WTC11 (cell line): ENCODE measurements at regions not wholly inside any gene's neighbourhood (a gene's known extent, or its start where the extent isn't known, plus 50 kb on each side); places are given as distances from the start of the nearest gene placed in this dataset.

Experiments
- ATAC-seq: fragments of 200-7000 bp; cut with Tn5 transposase; 2 replicates; pipeline ENCODE4 v1.10.0; 2021; ENCODE audit warnings: mild to moderate bottlenecking, moderate library complexity
- CTCF ChIA-PET: fragments of 300-600 bp; sonication (Branson Sonifier 250); formaldehyde crosslinking; loops from one replicate; lab custom pipeline; 2021; ENCODE audit warnings: antibody characterized with exemption; lab: Charles Lee
- POLR2A ChIA-PET: fragments of 350-600 bp; sonication (Branson Sonifier 250); formaldehyde crosslinking; loops from one replicate; lab custom pipeline; 2021; ENCODE audit warnings: antibody characterized with exemption; lab: Charles Lee
- DNase-seq: peaks from one replicate; pipeline ENCODE4 v3.0.0; 2021; ENCODE audit warnings: low spot score
- H3K27ac Mint-ChIP-seq: 2 replicates; pipeline ENCODE4 v1.8.0; 2021; ENCODE audit warnings: mixed read lengths
- H3K27me3 Mint-ChIP-seq: 2 replicates; pipeline ENCODE4 v1.8.0; 2021; ENCODE audit warnings: low read depth, mild to moderate bottlenecking, moderate library complexity, mixed read lengths
- H3K36me3 Mint-ChIP-seq: 2 replicates; pipeline ENCODE4 v1.8.0; 2021; ENCODE audit warnings: mixed read lengths
- H3K4me1 Mint-ChIP-seq: 2 replicates; pipeline ENCODE4 v1.8.0; 2022; ENCODE audit warnings: mixed read lengths
- H3K4me3 Mint-ChIP-seq: 2 replicates; pipeline ENCODE4 v1.8.0; 2021; ENCODE audit warnings: mild to moderate bottlenecking, moderate library complexity, mixed read lengths
- H3K9me3 Mint-ChIP-seq: 2 replicates; pipeline ENCODE4 v1.8.0; 2021; ENCODE audit warnings: mixed read lengths
- CREB1 ChIP-seq: sonication (generic); formaldehyde crosslinking; IDR thresholded peaks from 2 replicates; pipeline ENCODE4 v1.8.0; 2023; ENCODE audit warnings: mild to moderate bottlenecking, missing genetic modification reagents
- ELF4 ChIP-seq: sonication (generic); formaldehyde crosslinking; IDR thresholded peaks from 2 replicates; pipeline ENCODE4 v1.8.1; 2022; ENCODE audit warnings: low read depth, mild to moderate bottlenecking, moderate library complexity, missing genetic modification reagents
- EMX1 ChIP-seq: fragments of 250-450 bp; sonication (Bioruptor Pico); IDR thresholded peaks from 2 replicates; pipeline ENCODE4 v1.8.0; 2021; ENCODE audit warnings: mild to moderate bottlenecking
- ESRRA ChIP-seq: sonication (generic); formaldehyde crosslinking; IDR thresholded peaks from 2 replicates; pipeline ENCODE4 v1.8.1; 2022; ENCODE audit warnings: mild to moderate bottlenecking, missing genetic modification reagents, borderline replicate concordance
- ETV6 ChIP-seq: sonication (generic); formaldehyde crosslinking; IDR thresholded peaks from 2 replicates; pipeline ENCODE4 v1.8.1; 2022; ENCODE audit warnings: mild to moderate bottlenecking, missing genetic modification reagents
- FOXJ3 ChIP-seq: sonication (generic); formaldehyde crosslinking; IDR thresholded peaks from 2 replicates; pipeline ENCODE4 v1.9.0; 2021; ENCODE audit warnings: missing genetic modification reagents, mild to moderate bottlenecking, borderline replicate concordance
- JAZF1 ChIP-seq: fragments of 250-450 bp; sonication (Bioruptor Pico); IDR thresholded peaks from 2 replicates; pipeline ENCODE4 v1.9.0; 2021; ENCODE audit warnings: moderate library complexity, mild to moderate bottlenecking, inconsistent platforms
- KAT7 ChIP-seq: sonication (generic); formaldehyde crosslinking; IDR thresholded peaks from 2 replicates; pipeline ENCODE4 v1.8.1; 2023; ENCODE audit warnings: missing genetic modification reagents, mild to moderate bottlenecking, borderline replicate concordance
- OVOL2 ChIP-seq: fragments of 250-450 bp; sonication (Bioruptor Pico); IDR thresholded peaks from 2 replicates; pipeline ENCODE4 v1.9.0; 2021; ENCODE audit warnings: mild to moderate bottlenecking, borderline replicate concordance
- PRRX2 ChIP-seq: fragments of 250-450 bp; sonication (Bioruptor Pico); IDR thresholded peaks from 2 replicates; pipeline ENCODE4 v1.8.0; 2021; ENCODE audit warnings: mild to moderate bottlenecking
- RORB ChIP-seq: fragments of 250-450 bp; sonication (Bioruptor Pico); IDR thresholded peaks from 2 replicates; pipeline ENCODE4 v1.9.0; 2021; ENCODE audit warnings: mild to moderate bottlenecking
- TEAD1 ChIP-seq: sonication (generic); formaldehyde crosslinking; IDR thresholded peaks from 2 replicates; pipeline ENCODE4 v1.8.0; 2022; ENCODE audit warnings: mild to moderate bottlenecking, missing genetic modification reagents
- TEAD4 ChIP-seq: sonication (generic); formaldehyde crosslinking; IDR thresholded peaks from 2 replicates; pipeline ENCODE4 v1.8.0; 2022; ENCODE audit warnings: mild to moderate bottlenecking, missing genetic modification reagents
- ZBTB21 ChIP-seq: sonication (generic); formaldehyde crosslinking; IDR thresholded peaks from 2 replicates; pipeline ENCODE4 v1.8.1; 2023; ENCODE audit warnings: mild to moderate bottlenecking, missing genetic modification reagents, borderline replicate concordance
- ZNF121 ChIP-seq: sonication (generic); formaldehyde crosslinking; IDR thresholded peaks from 2 replicates; pipeline ENCODE4 v1.8.0; 2023; ENCODE audit warnings: missing genetic modification reagents
- ZNF138 ChIP-seq: sonication (generic); formaldehyde crosslinking; conservative IDR thresholded peaks from 2 replicates; pipeline ENCODE4 v1.8.1; 2022; ENCODE audit warnings: mild to moderate bottlenecking, moderate library complexity, missing genetic modification reagents
- ZNF423 ChIP-seq: fragments of 250-450 bp; sonication (Bioruptor Pico); IDR thresholded peaks from 2 replicates; pipeline ENCODE4 v2.1.2; 2022; ENCODE audit warnings: mild to moderate bottlenecking, moderate library complexity
- TF ChIP-seq, protein P1 (sequence below): sonication (generic); formaldehyde crosslinking; IDR thresholded peaks from 2 replicates; pipeline ENCODE4 v1.8.1; 2022; ENCODE audit warnings: low read depth, mild to moderate bottlenecking, moderate library complexity, missing genetic modification reagents, borderline replicate concordance
- TF ChIP-seq, protein P2 (sequence below): fragments of 250-450 bp; sonication (Bioruptor Pico); IDR thresholded peaks from 2 replicates; pipeline ENCODE4 v1.9.0; 2021; ENCODE audit warnings: moderate library complexity, mild to moderate bottlenecking, inconsistent platforms, borderline replicate concordance
- TF ChIP-seq, protein P3 (sequence below): sonication (generic); formaldehyde crosslinking; IDR thresholded peaks from 2 replicates; pipeline ENCODE4 v1.8.1; 2023; ENCODE audit warnings: mild to moderate bottlenecking, missing genetic modification reagents, moderate library complexity
- TF ChIP-seq, protein P4 (sequence below): sonication (generic); formaldehyde crosslinking; IDR thresholded peaks from 2 replicates; pipeline ENCODE4 v1.8.0; 2022; ENCODE audit warnings: mild to moderate bottlenecking, missing genetic modification reagents
- TF ChIP-seq, protein P5 (sequence below): sonication (generic); formaldehyde crosslinking; IDR thresholded peaks from 2 replicates; pipeline ENCODE4 v1.8.1; 2023; ENCODE audit warnings: mild to moderate bottlenecking, missing genetic modification reagents
- TF ChIP-seq, protein P6 (sequence below): fragments of 250-450 bp; sonication (Bioruptor Pico); IDR thresholded peaks from 2 replicates; pipeline ENCODE4 v2.1.2; 2022; ENCODE audit warnings: mild to moderate bottlenecking, moderate library complexity
- TF ChIP-seq, protein P7 (sequence below): fragments of 250-450 bp; sonication (Bioruptor Pico); conservative IDR thresholded peaks from 2 replicates; pipeline ENCODE4 v1.9.0; 2021; ENCODE audit warnings: mild to moderate bottlenecking

DNA sequence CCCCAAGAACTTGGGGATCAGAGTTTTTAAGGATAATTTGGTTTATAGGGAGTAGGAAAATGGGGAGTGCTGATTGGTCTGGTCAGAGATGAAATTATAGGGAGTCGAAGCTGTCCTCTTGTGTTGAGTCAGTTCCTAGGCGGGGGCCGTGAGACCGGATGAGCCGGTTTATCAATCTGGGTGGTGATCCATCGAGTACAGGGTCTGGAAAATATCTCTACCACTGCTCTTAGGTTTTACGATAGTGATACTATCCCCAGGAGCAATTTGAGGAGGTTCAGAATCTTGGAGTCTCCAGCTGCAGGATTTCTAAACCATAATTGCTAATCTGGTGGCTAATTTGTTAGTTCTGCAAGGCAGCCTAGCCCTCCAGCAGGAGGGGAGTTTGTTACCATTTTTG is 403.4 kb downstream of the CDH11 start:
- H3K4me1 Mint-ChIP-seq = peaks cover 10% of the 10 kb centered on the region

DNA sequence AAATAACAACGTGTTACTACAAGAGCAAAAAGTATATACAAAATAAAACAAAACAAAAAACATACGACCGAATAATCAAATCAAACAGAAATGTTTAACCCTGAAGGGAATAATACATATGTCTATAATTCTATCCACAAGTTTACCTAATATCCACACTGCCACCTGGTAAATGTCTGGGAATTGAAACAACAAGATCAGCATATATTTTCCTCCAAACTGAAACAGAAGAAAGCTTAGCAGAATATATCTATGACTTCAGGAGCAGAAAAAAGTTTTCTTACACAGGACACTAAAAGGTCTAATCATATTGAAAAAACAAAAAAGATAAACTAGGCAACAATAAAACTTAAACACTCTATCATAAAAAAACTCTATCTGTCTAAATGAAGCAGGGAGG is 404.0 kb downstream of the CDH11 start:
- CTCF ChIA-PET = no interaction called here
- POLR2A ChIA-PET = no interaction called here
- H3K9me3 Mint-ChIP-seq = no peaks in the 10 kb centered on the region
- H3K27ac Mint-ChIP-seq = no peak overlapping the region
- H3K27me3 Mint-ChIP-seq = no peaks in the 10 kb centered on the region
- no peak for TF ChIP-seq OVOL2
- no peak for TF ChIP-seq TEAD1 (CRISPR knock-in tag)
- TF ChIP-seq ZNF121 (CRISPR knock-in tag) = no peak
- TF ChIP-seq RORB (CRISPR knock-in tag) = no peak
- TF ChIP-seq, protein P1, sequence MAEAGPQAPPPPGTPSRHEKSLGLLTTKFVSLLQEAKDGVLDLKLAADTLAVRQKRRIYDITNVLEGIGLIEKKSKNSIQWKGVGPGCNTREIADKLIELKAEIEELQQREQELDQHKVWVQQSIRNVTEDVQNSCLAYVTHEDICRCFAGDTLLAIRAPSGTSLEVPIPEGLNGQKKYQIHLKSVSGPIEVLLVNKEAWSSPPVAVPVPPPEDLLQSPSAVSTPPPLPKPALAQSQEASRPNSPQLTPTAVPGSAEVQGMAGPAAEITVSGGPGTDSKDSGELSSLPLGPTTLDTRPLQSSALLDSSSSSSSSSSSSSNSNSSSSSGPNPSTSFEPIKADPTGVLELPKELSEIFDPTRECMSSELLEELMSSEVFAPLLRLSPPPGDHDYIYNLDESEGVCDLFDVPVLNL = no peak
- no peak for TF ChIP-seq TEAD4 (CRISPR knock-in tag)
- TF ChIP-seq ZNF423 (CRISPR knock-in tag) = no peak
- TF ChIP-seq, protein P2, sequence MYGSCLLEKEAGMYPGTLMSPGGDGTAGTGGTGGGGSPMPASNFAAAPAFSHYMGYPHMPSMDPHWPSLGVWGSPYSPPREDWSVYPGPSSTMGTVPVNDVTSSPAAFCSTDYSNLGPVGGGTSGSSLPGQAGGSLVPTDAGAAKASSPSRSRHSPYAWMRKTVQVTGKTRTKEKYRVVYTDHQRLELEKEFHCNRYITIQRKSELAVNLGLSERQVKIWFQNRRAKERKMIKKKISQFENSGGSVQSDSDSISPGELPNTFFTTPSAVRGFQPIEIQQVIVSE (CRISPR knock-in tag) = no peak
- TF ChIP-seq ESRRA (CRISPR knock-in tag) = no peak
- no peak for TF ChIP-seq KAT7
- H3K4me1 Mint-ChIP-seq = peaks cover 10% of the 10 kb centered on the region
- DNase-seq (no peak), ATAC-seq (no peak)
- no peak overlapping the region for H3K4me3 Mint-ChIP-seq
- H3K36me3 Mint-ChIP-seq = no peaks in the 10 kb centered on the region

More for the DNA sequence above, 403.4 kb downstream of the CDH11 start:
- Mint-ChIP-seq H3K27ac (no peak overlapping the region), H3K4me3 (no peak overlapping the region), H3K9me3 (no peaks in the 10 kb centered on the region), H3K36me3 (no peaks in the 10 kb centered on the region), H3K27me3 (no peaks in the 10 kb centered on the region)
- TF ChIP-seq, protein P3, sequence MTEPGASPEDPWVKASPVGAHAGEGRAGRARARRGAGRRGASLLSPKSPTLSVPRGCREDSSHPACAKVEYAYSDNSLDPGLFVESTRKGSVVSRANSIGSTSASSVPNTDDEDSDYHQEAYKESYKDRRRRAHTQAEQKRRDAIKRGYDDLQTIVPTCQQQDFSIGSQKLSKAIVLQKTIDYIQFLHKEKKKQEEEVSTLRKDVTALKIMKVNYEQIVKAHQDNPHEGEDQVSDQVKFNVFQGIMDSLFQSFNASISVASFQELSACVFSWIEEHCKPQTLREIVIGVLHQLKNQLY (CRISPR knock-in tag) = no peak
- TF ChIP-seq EMX1 (CRISPR knock-in tag) (no peak), CREB1 (CRISPR knock-in tag) (no peak), ZNF138 (CRISPR knock-in tag) (no peak), OVOL2 (no peak), ESRRA (CRISPR knock-in tag) (no peak), ETV6 (CRISPR knock-in tag) (no peak), ELF4 (CRISPR knock-in tag) (no peak), JAZF1 (no peak), ZBTB21 (CRISPR knock-in tag) (no peak), PRRX2 (CRISPR knock-in tag) (no peak), FOXJ3 (CRISPR knock-in tag) (no peak)
- TF ChIP-seq, protein P4, sequence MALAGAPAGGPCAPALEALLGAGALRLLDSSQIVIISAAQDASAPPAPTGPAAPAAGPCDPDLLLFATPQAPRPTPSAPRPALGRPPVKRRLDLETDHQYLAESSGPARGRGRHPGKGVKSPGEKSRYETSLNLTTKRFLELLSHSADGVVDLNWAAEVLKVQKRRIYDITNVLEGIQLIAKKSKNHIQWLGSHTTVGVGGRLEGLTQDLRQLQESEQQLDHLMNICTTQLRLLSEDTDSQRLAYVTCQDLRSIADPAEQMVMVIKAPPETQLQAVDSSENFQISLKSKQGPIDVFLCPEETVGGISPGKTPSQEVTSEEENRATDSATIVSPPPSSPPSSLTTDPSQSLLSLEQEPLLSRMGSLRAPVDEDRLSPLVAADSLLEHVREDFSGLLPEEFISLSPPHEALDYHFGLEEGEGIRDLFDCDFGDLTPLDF = no peak
- TF ChIP-seq, protein P5, sequence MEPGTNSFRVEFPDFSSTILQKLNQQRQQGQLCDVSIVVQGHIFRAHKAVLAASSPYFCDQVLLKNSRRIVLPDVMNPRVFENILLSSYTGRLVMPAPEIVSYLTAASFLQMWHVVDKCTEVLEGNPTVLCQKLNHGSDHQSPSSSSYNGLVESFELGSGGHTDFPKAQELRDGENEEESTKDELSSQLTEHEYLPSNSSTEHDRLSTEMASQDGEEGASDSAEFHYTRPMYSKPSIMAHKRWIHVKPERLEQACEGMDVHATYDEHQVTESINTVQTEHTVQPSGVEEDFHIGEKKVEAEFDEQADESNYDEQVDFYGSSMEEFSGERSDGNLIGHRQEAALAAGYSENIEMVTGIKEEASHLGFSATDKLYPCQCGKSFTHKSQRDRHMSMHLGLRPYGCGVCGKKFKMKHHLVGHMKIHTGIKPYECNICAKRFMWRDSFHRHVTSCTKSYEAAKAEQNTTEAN = no peak
- TF ChIP-seq, protein P6, sequence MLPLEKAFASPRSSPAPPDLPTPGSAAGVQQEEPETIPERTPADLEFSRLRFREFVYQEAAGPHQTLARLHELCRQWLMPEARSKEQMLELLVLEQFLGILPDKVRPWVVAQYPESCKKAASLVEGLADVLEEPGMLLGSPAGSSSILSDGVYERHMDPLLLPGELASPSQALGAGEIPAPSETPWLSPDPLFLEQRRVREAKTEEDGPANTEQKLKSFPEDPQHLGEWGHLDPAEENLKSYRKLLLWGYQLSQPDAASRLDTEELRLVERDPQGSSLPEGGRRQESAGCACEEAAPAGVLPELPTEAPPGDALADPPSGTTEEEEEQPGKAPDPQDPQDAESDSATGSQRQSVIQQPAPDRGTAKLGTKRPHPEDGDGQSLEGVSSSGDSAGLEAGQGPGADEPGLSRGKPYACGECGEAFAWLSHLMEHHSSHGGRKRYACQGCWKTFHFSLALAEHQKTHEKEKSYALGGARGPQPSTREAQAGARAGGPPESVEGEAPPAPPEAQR (CRISPR knock-in tag) = no peak
- TF ChIP-seq, protein P7, sequence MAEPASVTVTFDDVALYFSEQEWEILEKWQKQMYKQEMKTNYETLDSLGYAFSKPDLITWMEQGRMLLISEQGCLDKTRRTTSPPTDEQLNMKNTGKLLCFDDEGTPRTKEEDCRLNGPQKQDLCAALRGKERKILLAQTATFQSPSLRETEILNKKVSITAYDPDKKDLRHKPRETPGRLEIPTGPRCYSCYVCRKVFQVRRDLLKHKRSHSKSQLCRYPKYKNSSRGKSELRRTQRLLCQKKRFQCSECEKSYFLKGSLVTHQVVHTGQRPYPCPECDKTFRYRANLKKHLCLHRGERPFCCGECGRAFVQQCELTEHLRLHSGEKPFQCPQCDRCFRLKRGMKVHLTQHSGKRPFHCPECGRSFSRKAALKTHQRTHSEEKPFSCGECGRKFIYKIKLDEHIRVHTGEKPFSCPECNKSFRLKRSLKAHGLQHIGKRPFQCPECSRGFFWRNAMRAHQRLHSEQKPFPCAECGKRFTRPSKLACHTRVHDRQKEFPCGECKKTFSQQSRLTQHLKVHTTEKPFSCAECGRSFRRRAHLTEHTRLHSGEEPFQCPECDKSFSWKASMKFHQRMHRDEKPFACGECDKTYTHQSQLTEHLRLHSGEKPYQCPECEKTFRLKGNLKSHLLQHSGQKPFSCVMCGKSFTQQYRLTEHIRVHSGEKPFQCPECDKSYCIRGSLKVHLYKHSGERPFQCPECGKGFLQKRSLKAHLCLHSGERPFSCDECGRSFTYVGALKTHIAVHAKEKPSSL (CRISPR knock-in tag) = no peak
- POLR2A ChIA-PET = no interaction called here
- no peak for DNase-seq
- no peak for ATAC-seq
- CTCF ChIA-PET = no interaction called here
